ENCODE measurements at regions not wholly inside any gene's neighbourhood (a gene's known extent, or its start where the extent isn't known, plus 50 kb on each side); places are given as distances from the start of the nearest gene placed in this dataset.
A peak's percentile ranks its signal among the peaks of the same experiment; 100 is the strongest.

DNA sequence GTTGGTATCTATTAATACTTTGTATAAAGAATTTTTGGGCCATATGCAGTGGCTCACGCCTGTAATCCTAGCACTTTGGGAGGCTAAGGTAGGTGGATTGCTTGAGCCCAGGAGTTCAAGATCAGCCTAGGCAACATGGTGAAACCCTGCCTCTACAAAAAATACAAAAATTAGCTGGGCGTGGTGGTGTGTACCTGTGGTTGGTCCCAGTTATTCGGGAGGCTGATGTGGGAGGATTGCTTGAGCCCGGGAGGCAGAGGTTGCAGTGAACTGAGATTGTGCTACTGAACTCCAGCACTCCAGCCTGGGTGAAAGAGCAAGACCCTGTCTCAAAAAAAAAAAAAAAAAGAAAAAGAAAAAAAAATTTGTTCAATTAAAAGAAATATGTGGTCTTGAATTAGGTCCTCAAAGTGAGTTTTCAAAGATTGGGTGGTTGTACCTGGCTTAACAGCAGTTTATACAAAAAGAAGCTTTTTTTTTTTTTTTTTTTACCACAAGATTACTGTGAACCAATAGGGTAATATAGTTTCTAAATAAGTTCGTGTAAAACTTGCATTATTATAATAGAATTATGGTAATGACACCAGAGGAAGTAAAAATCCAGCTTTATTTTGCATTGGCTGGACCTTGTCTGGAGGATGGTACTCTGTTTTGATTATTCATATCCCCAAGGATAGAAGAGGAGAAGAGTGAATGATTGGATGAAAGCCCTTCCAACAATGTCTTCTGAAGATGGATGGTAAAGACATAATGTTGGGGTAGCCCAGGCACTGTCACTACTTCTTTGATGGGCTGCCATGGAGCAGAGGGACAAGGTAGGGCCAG is 210.3 kb downstream of the MYCN start:
- no peaks in the 10 kb centered on the region for H3K9me3 ChIP-seq (ENCODE audit: insufficient read depth in 2 of 2, low read depth in 1 of 2, low read length in 1 of 2)
- H2AFZ ChIP-seq (ENCODE audit: low read length): no peak overlapping the region
- no peak overlapping the region for H3K14ac ChIP-seq (ENCODE audit: insufficient read length)
- ChIA-PET CTCF (ENCODE audit: partially characterized antibody) (interaction anchor here (0.6 to 3.0 kb wide), 11 partner anchors 8 to 684 kb away, joined by 3 to 10 read pairs (median 3); partner anchors contain the start of gene MYCN), POLR2A (ENCODE audit: partially characterized antibody) (no interaction called here)
- TF ChIP-seq RBBP5 (IDR thresholded peaks at IDR 0.05; ENCODE audit: borderline replicate concordance, low read depth, low read length): no peak
- no peak for TF ChIP-seq EZH2 (IDR thresholded peaks at IDR 0.05; ENCODE audit: low read depth, low read length, severe bottlenecking)
- TF ChIP-seq RFX5 (IDR thresholded peaks at IDR 0.05; ENCODE audit: borderline replicate concordance, low read depth, low read length): no peak
- no peak for TF ChIP-seq ZNF274 (IDR thresholded peaks at IDR 0.05; ENCODE audit: borderline replicate concordance, extremely low read depth, low read length)
- TF ChIP-seq KDM4A (IDR thresholded peaks at IDR 0.05; ENCODE audit: low read depth, low read length, severe bottlenecking): no peak
- TF ChIP-seq POU5F1 (IDR thresholded peaks at IDR 0.05; ENCODE audit: low read depth, low read length): no peak
- no peak for TF ChIP-seq CHD1 (IDR thresholded peaks at IDR 0.05; ENCODE audit: low read depth, low read length)
- TF ChIP-seq, protein P1, sequence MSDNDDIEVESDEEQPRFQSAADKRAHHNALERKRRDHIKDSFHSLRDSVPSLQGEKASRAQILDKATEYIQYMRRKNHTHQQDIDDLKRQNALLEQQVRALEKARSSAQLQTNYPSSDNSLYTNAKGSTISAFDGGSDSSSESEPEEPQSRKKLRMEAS (IDR thresholded peaks at IDR 0.05): no peak
- no peak for TF ChIP-seq NANOG (IDR thresholded peaks at IDR 0.05; ENCODE audit: insufficient read depth, low read depth, low read length, poor library complexity, severe bottlenecking)
- no peak for TF ChIP-seq SIX5 (IDR thresholded peaks at IDR 0.05; ENCODE audit: low read depth, low read length)
- no peak overlapping the region for H3K23ac ChIP-seq (ENCODE audit: insufficient read length)
- H4K20me1 ChIP-seq (replicated peaks in 1 of 2; ENCODE audit: control insufficient read depth in 1 of 2, insufficient read depth in 2 of 2, low read length in 2 of 2): no peaks in the 10 kb centered on the region
- H3K4me1 ChIP-seq (replicated peaks in 1 of 4; ENCODE audit: control insufficient read depth in 3 of 4, insufficient read depth in 4 of 4, low read length in 3 of 4): no peaks in the 10 kb centered on the region
- no peak for FAIRE-seq
- no peak overlapping the region; the same call in 1 of the 2 replicates for H2BK12ac ChIP-seq (ENCODE audit: low read depth, low read length)
- no peak overlapping the region for H2BK5ac ChIP-seq (ENCODE audit: low read depth, low read length)
- no peak overlapping the region for H3K27ac ChIP-seq (ENCODE audit: low read depth, low read length)
- no peak overlapping the region for H3K4me3 ChIP-seq (ENCODE audit: extremely low read depth in 1 of 4, insufficient read depth in 2 of 4, low read depth in 3 of 4, low read length in 4 of 4)
- H3K23me2 ChIP-seq (ENCODE audit: low read depth, low read length): no peaks in the 10 kb centered on the region
- H2AK5ac ChIP-seq (ENCODE audit: low read depth, low read length): no peak overlapping the region
- H3K18ac ChIP-seq (ENCODE audit: extremely low read depth, low read length): no peak overlapping the region
- DNase-seq (ENCODE audit: low read depth in 1 of 2, low spot score in 2 of 2): peak in 1 of 2 experiments; percentile 13
- no peak overlapping the region for H3K4me2 ChIP-seq (ENCODE audit: insufficient read depth in 1 of 2, low read depth in 2 of 2, low read length in 2 of 2)
- no peaks in the 10 kb centered on the region for H3K27me3 ChIP-seq (replicated peaks in 1 of 4; ENCODE audit: control insufficient read depth in 3 of 4, extremely low read depth in 1 of 4, insufficient read depth in 3 of 4, low read length in 3 of 4)
- no peak overlapping the region for H4K8ac ChIP-seq (ENCODE audit: extremely low read depth, insufficient read depth, low read length)
- H2BK120ac ChIP-seq (replicated peaks; ENCODE audit: low read depth, low read length): no peak overlapping the region
- H3K56ac ChIP-seq (replicated peaks; ENCODE audit: insufficient read length, low read depth, low read length): no peak overlapping the region
- H3K9ac ChIP-seq (replicated peaks in 1 of 4; ENCODE audit: extremely low read depth in 1 of 4, low read depth in 3 of 4, low read length in 3 of 4): no peak overlapping the region
- no peaks in the 10 kb centered on the region for H3K36me3 ChIP-seq (ENCODE audit: control insufficient read depth in 2 of 4, insufficient read depth in 4 of 4, low read length in 3 of 4)
- H3K79me2 ChIP-seq (ENCODE audit: control insufficient read depth in 1 of 2, insufficient read depth in 2 of 2, low read length in 2 of 2): no peaks in the 10 kb centered on the region
- H2BK15ac ChIP-seq (ENCODE audit: low read length): no peak overlapping the region
- no peak overlapping the region for H4K5ac ChIP-seq (ENCODE audit: insufficient read length, low read depth, low read length)
- H2BK20ac ChIP-seq (ENCODE audit: low read length): no peak overlapping the region
- no peak overlapping the region for H3K4ac ChIP-seq (replicated peaks; ENCODE audit: insufficient read length, low read depth, low read length)
- no peak overlapping the region for H4K91ac ChIP-seq (replicated peaks; ENCODE audit: insufficient read length, low read length)
- 82% methylated on average over 5 of the region's 5 CpGs; no CpG with 5 or more reads in 1 of the 2 experiments for WGBS, 2 experiments (ENCODE audit: extremely low coverage in 1 of 2, insufficient coverage in 1 of 2, insufficient read length in 1 of 2, insufficient replicate concordance in 2 of 2, low coverage in 1 of 2, low lambda C conversion rate in 2 of 2, missing lambda C conversion rate in 1 of 2)
- no peaks in the 10 kb centered on the region for H3K79me1 ChIP-seq (ENCODE audit: low read depth, low read length)

Data from H1 (cell line).